GM19023 (cell line): ENCODE measurements at regions not wholly inside any gene's neighbourhood (a gene's known extent, or its start where the extent isn't known, plus 50 kb on each side); places are given as distances from the start of the nearest gene placed in this dataset.
"Not testable (repeated sequence)": the region's sequence is repeated elsewhere in the genome, so short reads cannot be mapped to it uniquely, and the experiment has no call there.

Experiments used
- ATAC-seq: cut with Tn5 transposase; IDR thresholded peaks from one replicate; pipeline ENCODE4 v1.9.1; 2021; ENCODE audit warnings: mild to moderate bottlenecking, moderate library complexity; ENCODE audit not compliant: unreplicated experiment

GRCh38 chr6:115467726-115468125, 593.0 kb downstream of the FRK start:
- no peak for ATAC-seq

- no peak for ATAC-seq
Observed at GRCh38 chr6:115460913-115461312, 599.8 kb downstream of the FRK start.

GRCh38 chr6:115456848-115457247, 603.8 kb downstream of the FRK start:
- no peak for ATAC-seq

- no peak for ATAC-seq
Observed at GRCh38 chr6:115443825-115444478, 616.7 kb downstream of the FRK start.

GRCh38 chr6:115442323-115442722, 618.4 kb downstream of the FRK start:
- ATAC-seq = no peak

- no peak for ATAC-seq
Observed at GRCh38 chr6:115441651-115442050, 619.0 kb downstream of the FRK start.

- ATAC-seq = no peak
Observed at GRCh38 chr6:115415378-115415777, 645.3 kb downstream of the FRK start.

- not testable (repeated sequence) for ATAC-seq
Observed at GRCh38 chr6:115414916-115415315, 645.8 kb downstream of the FRK start.

GRCh38 chr6:115411756-115412155, 648.9 kb downstream of the FRK start:
- no peak for ATAC-seq

GRCh38 chr6:115404446-115404845, 656.2 kb downstream of the FRK start:
- no peak for ATAC-seq

GRCh38 chr6:115398607-115399006, 662.1 kb downstream of the FRK start:
- ATAC-seq = no peak

GRCh38 chr6:115396112-115396906, 664.4 kb downstream of the FRK start:
- ATAC-seq = no peak

GRCh38 chr6:115393821-115394220, 666.9 kb downstream of the FRK start:
- no peak for ATAC-seq

- ATAC-seq = no peak
Observed at GRCh38 chr6:115370202-115370601, 690.5 kb downstream of the FRK start.

- no peak for ATAC-seq
Observed at GRCh38 chr6:115365783-115366182, 694.9 kb downstream of the FRK start.

- peak; percentile 80 for ATAC-seq
Observed at GRCh38 chr6:115363379-115363778, 697.3 kb downstream of the FRK start.

- ATAC-seq = no peak
Observed at GRCh38 chr6:115362234-115362633, 698.5 kb downstream of the FRK start.

GRCh38 chr6:115360602-115361325, 699.9 kb downstream of the FRK start:
- ATAC-seq = no peak

GRCh38 chr6:115358616-115359015, 702.1 kb downstream of the FRK start:
- no peak for ATAC-seq

GRCh38 chr6:115356371-115356770, 704.3 kb downstream of the FRK start:
- ATAC-seq = no peak

GRCh38 chr6:115323001-115323400, 737.7 kb downstream of the FRK start:
- ATAC-seq = no peak

GRCh38 chr6:115319823-115320222, 740.9 kb downstream of the FRK start:
- no peak for ATAC-seq
